Astrocyte (in vitro differentiated cells and primary cell): ENCODE measurements at regions not wholly inside any gene's neighbourhood (a gene's known extent, or its start where the extent isn't known, plus 50 kb on each side); places are given as distances from the start of the nearest gene placed in this dataset.
A peak's percentile ranks its signal among the peaks of the same experiment; 100 is the strongest.

Experiments
- DNase-seq: peaks from one replicate; pipeline ENCODE4 v3.0.0-alpha.2; 2010; ENCODE audit warnings: low read depth
- FAIRE-seq: peaks from 2 replicates; lab custom pipeline; 2011; peaks lifted over from hg19 to GRCh38; lab: Jason Lieb, UNC
- H2AFZ ChIP-seq: 2 replicates; pipeline ENCODE4 v1.6.0; 2012; ENCODE audit warnings: low read depth, low read length, inconsistent platforms
- H3K27ac ChIP-seq: 2 replicates; pipeline ENCODE4 v1.5.1; 2011; ENCODE audit warnings: low read depth, low read length, inconsistent platforms
- H3K27me3 ChIP-seq: 2 replicates; pipeline ENCODE4 v1.6.0; 2011; ENCODE audit warnings: low read length, inconsistent platforms; ENCODE audit not compliant: insufficient read depth
- H3K36me3 ChIP-seq: 2 replicates; pipeline ENCODE4 v1.5.1; 2011; ENCODE audit warnings: low read length, inconsistent platforms; ENCODE audit not compliant: insufficient read depth
- H3K4me1 ChIP-seq: 2 replicates; pipeline ENCODE4 v1.5.1; 2011; ENCODE audit warnings: low read length, inconsistent platforms; ENCODE audit not compliant: insufficient read depth
- H3K4me2 ChIP-seq: 2 replicates; pipeline ENCODE4 v1.6.0; 2012; ENCODE audit warnings: low read length, inconsistent platforms
- H3K4me3 ChIP-seq: 2 replicates; pipeline ENCODE4 v1.5.1; 2011; ENCODE audit warnings: low read depth, mild to moderate bottlenecking, low read length, inconsistent platforms; ENCODE audit not compliant: insufficient read depth
- H3K79me2 ChIP-seq: 2 replicates; pipeline ENCODE4 v1.6.0; 2012; ENCODE audit warnings: mild to moderate bottlenecking, low read length, inconsistent platforms; ENCODE audit not compliant: insufficient read depth
- H3K9ac ChIP-seq: 2 replicates; pipeline ENCODE4 v1.6.0; 2012; ENCODE audit warnings: mild to moderate bottlenecking, low read length, inconsistent platforms
- H3K9me3 ChIP-seq: 2 replicates; pipeline ENCODE4 v1.5.1; 2012; ENCODE audit warnings: low read depth, mild to moderate bottlenecking, low read length, inconsistent platforms; ENCODE audit not compliant: insufficient read depth
- H4K20me1 ChIP-seq: 2 replicates; pipeline ENCODE4 v1.6.0; 2012; ENCODE audit warnings: low read length, inconsistent platforms; ENCODE audit not compliant: insufficient read depth
- H3K27ac Mint-ChIP-seq: one replicate; pipeline ENCODE4 v1.8.0; 2021; ENCODE audit warnings: mild to moderate bottlenecking, mixed read lengths; ENCODE audit not compliant: unreplicated experiment
- H3K27me3 Mint-ChIP-seq: one replicate; pipeline ENCODE4 v1.8.0; 2021; ENCODE audit warnings: low read depth, mixed read lengths; ENCODE audit not compliant: unreplicated experiment
- H3K36me3 Mint-ChIP-seq: one replicate; pipeline ENCODE4 v1.8.0; 2021; ENCODE audit warnings: low read depth, mixed read lengths; ENCODE audit not compliant: unreplicated experiment
- H3K4me1 Mint-ChIP-seq: one replicate; pipeline ENCODE4 v1.8.0; 2021; ENCODE audit warnings: low read depth, mixed read lengths; ENCODE audit not compliant: unreplicated experiment
- H3K4me3 Mint-ChIP-seq: one replicate; pipeline ENCODE4 v1.8.0; 2021; ENCODE audit warnings: mild to moderate bottlenecking, moderate library complexity, mixed read lengths; ENCODE audit not compliant: unreplicated experiment
- H3K9me3 Mint-ChIP-seq: one replicate; pipeline ENCODE4 v1.8.0; 2021; ENCODE audit warnings: mild to moderate bottlenecking, mixed read lengths; ENCODE audit not compliant: unreplicated experiment
- EZH2 ChIP-seq: IDR thresholded peaks from 2 replicates; pipeline ENCODE4 v1.6.1; 2012; ENCODE audit warnings: mild to moderate bottlenecking, low read length, inconsistent platforms; ENCODE audit not compliant: insufficient read depth
- TF ChIP-seq, protein P1 (sequence below): IDR thresholded peaks from 2 replicates; pipeline ENCODE4 v1.5.1; 2011; ENCODE audit warnings: low read depth, mild to moderate bottlenecking, inconsistent platforms, low read length, moderate library complexity; ENCODE audit not compliant: insufficient read depth

GRCh38 chr15:87326269-87326668, 930.3 kb downstream of the NTRK3 start:
- Mint-ChIP-seq H3K36me3 (no peaks in the 10 kb centered on the region), H3K27ac (no peak overlapping the region), H3K4me3 (no peak overlapping the region), H3K9me3 (peaks cover 3% of the 10 kb centered on the region), H3K4me1 (peaks cover 6% of the 10 kb centered on the region), H3K27me3 (no peaks in the 10 kb centered on the region)
- Histone ChIP-seq H3K36me3 (no peaks in the 10 kb centered on the region), H3K4me3 (no peak overlapping the region), H3K27me3 (no peaks in the 10 kb centered on the region), H3K4me1 (no peaks in the 10 kb centered on the region), H3K9me3 (no peaks in the 10 kb centered on the region), H2AFZ (peak overlapping the region; percentile 21), H3K27ac (no peak overlapping the region), H3K9ac (no peak overlapping the region), H3K79me2 (no peaks in the 10 kb centered on the region), H4K20me1 (no peaks in the 10 kb centered on the region), H3K4me2 (no peak overlapping the region)
- FAIRE-seq (no peak), DNase-seq (peak; percentile 32)
- TF ChIP-seq, protein P1, sequence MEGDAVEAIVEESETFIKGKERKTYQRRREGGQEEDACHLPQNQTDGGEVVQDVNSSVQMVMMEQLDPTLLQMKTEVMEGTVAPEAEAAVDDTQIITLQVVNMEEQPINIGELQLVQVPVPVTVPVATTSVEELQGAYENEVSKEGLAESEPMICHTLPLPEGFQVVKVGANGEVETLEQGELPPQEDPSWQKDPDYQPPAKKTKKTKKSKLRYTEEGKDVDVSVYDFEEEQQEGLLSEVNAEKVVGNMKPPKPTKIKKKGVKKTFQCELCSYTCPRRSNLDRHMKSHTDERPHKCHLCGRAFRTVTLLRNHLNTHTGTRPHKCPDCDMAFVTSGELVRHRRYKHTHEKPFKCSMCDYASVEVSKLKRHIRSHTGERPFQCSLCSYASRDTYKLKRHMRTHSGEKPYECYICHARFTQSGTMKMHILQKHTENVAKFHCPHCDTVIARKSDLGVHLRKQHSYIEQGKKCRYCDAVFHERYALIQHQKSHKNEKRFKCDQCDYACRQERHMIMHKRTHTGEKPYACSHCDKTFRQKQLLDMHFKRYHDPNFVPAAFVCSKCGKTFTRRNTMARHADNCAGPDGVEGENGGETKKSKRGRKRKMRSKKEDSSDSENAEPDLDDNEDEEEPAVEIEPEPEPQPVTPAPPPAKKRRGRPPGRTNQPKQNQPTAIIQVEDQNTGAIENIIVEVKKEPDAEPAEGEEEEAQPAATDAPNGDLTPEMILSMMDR = no peak

DNA sequence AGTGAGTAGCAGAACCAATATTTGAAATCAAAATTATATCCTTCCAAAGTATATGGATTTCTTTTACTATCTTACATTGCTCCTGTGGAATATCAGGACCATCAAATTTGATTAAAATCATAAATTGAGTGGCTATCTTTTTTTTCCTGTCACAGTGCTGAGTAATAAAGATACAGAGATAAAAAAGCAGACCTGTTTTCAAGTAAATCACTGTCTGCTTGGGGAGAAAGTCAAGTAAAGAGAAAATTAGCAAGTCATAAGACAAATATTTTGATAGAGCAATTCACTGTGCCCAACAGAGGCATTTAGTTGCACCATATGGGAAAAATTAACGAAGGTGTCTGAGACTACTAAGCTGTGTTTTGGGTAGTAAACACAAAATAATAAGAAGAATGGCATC, 933.7 kb downstream of the NTRK3 start:
- Histone ChIP-seq H3K27me3 (no peaks in the 10 kb centered on the region), H3K4me3 (no peak overlapping the region), H3K4me2 (no peak overlapping the region), H4K20me1 (no peaks in the 10 kb centered on the region), H3K4me1 (no peaks in the 10 kb centered on the region), H2AFZ (no peak overlapping the region), H3K79me2 (no peaks in the 10 kb centered on the region), H3K27ac (no peak overlapping the region), H3K9me3 (no peaks in the 10 kb centered on the region), H3K36me3 (no peaks in the 10 kb centered on the region), H3K9ac (no peak overlapping the region)
- no peak overlapping the region for H3K27ac Mint-ChIP-seq
- no peak for DNase-seq
- no peak for FAIRE-seq
- H3K9me3 Mint-ChIP-seq = peaks cover 3% of the 10 kb centered on the region
- H3K36me3 Mint-ChIP-seq = no peaks in the 10 kb centered on the region
- TF ChIP-seq EZH2 = no peak
- TF ChIP-seq, protein P1 = no peak
- no peak overlapping the region for H3K4me3 Mint-ChIP-seq
- peaks cover 6% of the 10 kb centered on the region for H3K4me1 Mint-ChIP-seq
- no peaks in the 10 kb centered on the region for H3K27me3 Mint-ChIP-seq

DNA sequence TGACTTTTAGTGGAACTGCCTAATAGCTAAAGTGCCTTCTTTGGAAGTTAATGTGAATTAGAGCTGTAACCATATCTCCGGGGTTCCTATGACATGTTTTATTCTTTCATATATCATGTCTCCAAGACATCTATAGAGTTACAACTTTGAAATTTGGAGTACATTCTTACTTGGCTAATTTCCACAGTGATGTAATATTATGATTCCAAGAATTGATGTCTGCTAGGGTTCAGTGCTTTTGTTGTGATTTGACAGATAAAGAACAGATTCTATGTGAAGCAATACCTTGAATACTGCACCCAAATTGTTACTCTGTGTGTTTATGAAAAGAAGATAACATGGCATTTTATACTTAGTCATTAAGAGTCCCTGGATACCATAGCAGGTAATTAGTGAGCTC, 934.3 kb downstream of the NTRK3 start:
- H3K27ac Mint-ChIP-seq = no peak overlapping the region
- no peaks in the 10 kb centered on the region for H3K27me3 Mint-ChIP-seq
- H3K4me3 ChIP-seq = no peak overlapping the region
- H3K4me1 Mint-ChIP-seq = peaks cover 6% of the 10 kb centered on the region
- H3K36me3 Mint-ChIP-seq = no peaks in the 10 kb centered on the region
- H3K4me2 ChIP-seq = no peak overlapping the region
- H2AFZ ChIP-seq = no peak overlapping the region
- TF ChIP-seq, protein P1 = no peak
- TF ChIP-seq EZH2 = no peak
- H3K4me1 ChIP-seq = no peaks in the 10 kb centered on the region
- H3K27me3 ChIP-seq = no peaks in the 10 kb centered on the region
- FAIRE-seq (no peak), DNase-seq (no peak)
- no peak overlapping the region for H3K4me3 Mint-ChIP-seq
- H3K27ac ChIP-seq = no peak overlapping the region
- no peak overlapping the region for H3K9ac ChIP-seq
- H3K79me2 ChIP-seq = no peaks in the 10 kb centered on the region
- H3K9me3 ChIP-seq = no peaks in the 10 kb centered on the region
- H3K9me3 Mint-ChIP-seq = peaks cover 2% of the 10 kb centered on the region
- H4K20me1 ChIP-seq = no peaks in the 10 kb centered on the region
- no peaks in the 10 kb centered on the region for H3K36me3 ChIP-seq
